ENCODE measurements at regions not wholly inside any gene's neighbourhood (a gene's known extent, or its start where the extent isn't known, plus 50 kb on each side); places are given as distances from the start of the nearest gene placed in this dataset.

DNA sequence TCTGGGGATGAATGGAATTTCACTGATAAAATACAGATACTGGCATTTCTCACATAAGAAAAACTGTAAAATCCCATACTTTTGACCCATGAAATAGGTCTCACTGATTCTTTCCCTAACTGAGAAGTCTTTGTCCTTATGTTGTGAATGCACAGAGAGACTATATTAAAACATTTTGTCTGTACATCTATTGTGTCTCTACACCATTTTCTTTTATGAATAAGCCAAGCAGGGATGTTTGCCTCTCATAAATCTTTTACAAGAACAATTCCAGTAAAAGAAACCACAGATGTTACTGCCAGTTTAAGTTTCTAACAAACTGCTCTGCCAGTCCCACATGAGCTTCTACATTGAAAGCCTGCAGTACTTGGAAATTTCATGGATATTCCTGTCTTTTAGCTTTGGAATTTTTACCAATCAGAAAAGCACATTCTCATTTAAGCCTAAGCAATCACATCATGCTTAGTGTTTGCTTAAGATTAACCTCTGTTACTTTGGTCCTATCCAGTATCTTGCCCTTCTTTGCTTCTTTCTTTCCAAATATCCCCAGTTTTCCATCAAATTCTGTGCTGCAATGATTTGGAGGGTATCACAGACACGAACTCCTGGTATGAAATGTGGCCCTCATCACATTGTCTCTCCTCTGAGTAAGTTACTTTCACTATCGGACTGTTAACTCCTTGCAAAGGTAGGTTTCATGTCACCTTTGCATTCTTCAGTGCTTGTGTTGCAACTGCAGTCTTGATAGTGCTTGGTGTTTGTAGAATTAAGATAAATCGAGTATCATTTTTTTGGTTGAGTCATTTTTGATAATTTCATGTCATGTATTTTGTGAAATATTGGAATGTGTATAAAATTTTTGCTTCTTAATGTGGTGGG, 415.1 kb upstream of the ADAMTSL1 start:
- ChIA-PET CTCF (ENCODE audit: low intra/inter-chr PET ratio, low total read pairs) (no interaction called here), POLR2A (no interaction called here)
- ATAC-seq (no peak), FAIRE-seq (no peak), DNase-seq (ENCODE audit: low spot score) (no peak)
- no peak overlapping the region for H3K9ac ChIP-seq (ENCODE audit: insufficient read depth, low read depth, low read length)
- H3K4me3 ChIP-seq (replicated peaks in 1 of 3; ENCODE audit: insufficient read depth in 1 of 3, low read depth in 2 of 3, low read length in 3 of 3), result no peak overlapping the region
- no peak overlapping the region for H3K4me2 ChIP-seq (ENCODE audit: low read depth, low read length)
- in situ Hi-C loops (cut with HindIII; ENCODE audit: extremely low pct_ligation_motif_present, low pct_unique_long_range_greater_than_20kb), result no loop called here
- H3K9me3 ChIP-seq (ENCODE audit: low read length), result no peaks in the 10 kb centered on the region
- intact Hi-C loops (cut with micrococcal nuclease; ENCODE audit: unreplicated experiment), result no loop called here
- no TSS peak for BruUV-seq (replicated peaks)
- WGBS (ENCODE audit: low lambda C conversion rate), result 5% methylated on average over 3 of the region's 3 CpGs
- H4K20me1 ChIP-seq (ENCODE audit: insufficient read depth, low read length), result no peaks in the 10 kb centered on the region
- H3K4me1 ChIP-seq (ENCODE audit: insufficient read depth, low read length), result peaks cover 12% of the 10 kb centered on the region
- H3K27me3 ChIP-seq (ENCODE audit: control insufficient read depth in 1 of 2, insufficient read depth in 2 of 2, low read length in 2 of 2), result no peaks in the 10 kb centered on the region
- no peak overlapping the region for H2AFZ ChIP-seq (ENCODE audit: low read length)
- no peak overlapping the region for H3K27ac ChIP-seq (ENCODE audit: extremely low read length, insufficient read depth, low read length)
- H3K79me2 ChIP-seq (ENCODE audit: insufficient read depth, low read length), result no peaks in the 10 kb centered on the region
- no peak for TF ChIP-seq MLLT10 (CRISPR knock-in tag; IDR thresholded peaks at IDR 0.05)
- TF ChIP-seq NBN (conservative IDR thresholded peaks at IDR 0.05), result no peak
- no peak for TF ChIP-seq KLF6 (CRISPR knock-in tag; IDR thresholded peaks at IDR 0.05)
- no peak for TF ChIP-seq CREM (IDR thresholded peaks at IDR 0.05)
- TF ChIP-seq CREM (CRISPR knock-in tag; IDR thresholded peaks at IDR 0.05), result no peak
- no peak for TF ChIP-seq SALL2 (CRISPR knock-in tag; IDR thresholded peaks at IDR 0.05)
- TF ChIP-seq MAFF (IDR thresholded peaks at IDR 0.05; ENCODE audit: low read depth, low read length), result no peak
- TF ChIP-seq ZNF431 (CRISPR knock-in tag; IDR thresholded peaks at IDR 0.05; ENCODE audit: borderline replicate concordance, low read depth), result no peak
- TF ChIP-seq ZSCAN30 (CRISPR knock-in tag; IDR thresholded peaks at IDR 0.05), result no peak
- no peak for TF ChIP-seq ZNF34 (CRISPR knock-in tag; IDR thresholded peaks at IDR 0.05; ENCODE audit: borderline replicate concordance)
- H3K36me3 ChIP-seq (replicated peaks in 1 of 2; ENCODE audit: control insufficient read depth in 1 of 2, insufficient read depth in 2 of 2, low read length in 2 of 2), result no peaks in the 10 kb centered on the region

DNA sequence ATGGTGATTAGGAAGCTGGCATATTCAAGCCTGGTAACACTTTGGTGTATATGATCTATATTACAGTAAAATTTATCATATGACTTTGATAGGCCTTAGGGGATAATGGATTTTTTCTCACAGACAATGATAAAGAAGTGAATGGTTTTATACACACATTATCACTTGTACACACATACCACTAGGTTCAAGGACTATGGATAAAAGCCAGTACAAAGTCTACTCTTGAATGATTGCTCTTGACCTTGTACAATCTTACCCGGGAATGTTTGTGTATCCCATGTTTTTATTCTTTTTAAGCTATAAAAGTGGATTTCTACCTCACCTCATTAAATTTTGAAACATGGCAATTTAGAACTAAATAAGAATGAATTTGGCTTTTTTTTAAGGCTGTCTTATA, 414.5 kb upstream of the ADAMTSL1 start:
- H3K36me3 ChIP-seq (replicated peaks in 1 of 2; ENCODE audit: control insufficient read depth in 1 of 2, insufficient read depth in 2 of 2, low read length in 2 of 2), result no peaks in the 10 kb centered on the region
- H3K27me3 ChIP-seq (ENCODE audit: control insufficient read depth in 1 of 2, insufficient read depth in 2 of 2, low read length in 2 of 2), result no peaks in the 10 kb centered on the region
- no peaks in the 10 kb centered on the region for H4K20me1 ChIP-seq (ENCODE audit: insufficient read depth, low read length)
- H3K9ac ChIP-seq (ENCODE audit: insufficient read depth, low read depth, low read length), result no peak overlapping the region
- no peak for ATAC-seq
- in situ Hi-C loops (cut with HindIII; ENCODE audit: extremely low pct_ligation_motif_present, low pct_unique_long_range_greater_than_20kb) (no loop called here), intact Hi-C loops (cut with micrococcal nuclease; ENCODE audit: unreplicated experiment) (no loop called here)
- no peaks in the 10 kb centered on the region for H3K79me2 ChIP-seq (ENCODE audit: insufficient read depth, low read length)
- FAIRE-seq, result no peak
- H3K4me3 ChIP-seq (replicated peaks in 1 of 3; ENCODE audit: insufficient read depth in 1 of 3, low read depth in 2 of 3, low read length in 3 of 3), result no peak overlapping the region
- no peak for DNase-seq (ENCODE audit: low spot score)
- no peaks in the 10 kb centered on the region for H3K9me3 ChIP-seq (ENCODE audit: low read length)
- WGBS (ENCODE audit: low lambda C conversion rate), result 0% methylated on average over 1 of the region's 1 CpG
- POLR2A ChIA-PET, result no interaction called here
- peaks cover 12% of the 10 kb centered on the region for H3K4me1 ChIP-seq (ENCODE audit: insufficient read depth, low read length)
- CTCF ChIA-PET (ENCODE audit: low intra/inter-chr PET ratio, low total read pairs), result no interaction called here
- TF ChIP-seq HNF4A (CRISPR knock-in tag; IDR thresholded peaks at IDR 0.05), result peak; percentile 27
- no peak for TF ChIP-seq ZNF337 (CRISPR knock-in tag; IDR thresholded peaks at IDR 0.05; ENCODE audit: borderline replicate concordance, low read depth)
- TF ChIP-seq RARA (CRISPR knock-in tag; IDR thresholded peaks at IDR 0.05), result peak; percentile 18; the same call in 1 of the 2 replicates
- H3K27ac ChIP-seq (ENCODE audit: extremely low read length, insufficient read depth, low read length), result no peak overlapping the region
- no TSS peak for BruUV-seq (replicated peaks)
- no peak overlapping the region for H3K4me2 ChIP-seq (ENCODE audit: low read depth, low read length)
- no peak overlapping the region for H2AFZ ChIP-seq (ENCODE audit: low read length)

All from HepG2 (cell line).